Calu3 (cell line): ENCODE measurements at regions not wholly inside any gene's neighbourhood (a gene's known extent, or its start where the extent isn't known, plus 50 kb on each side); places are given as distances from the start of the nearest gene placed in this dataset.

Experiments
- BruUV-seq: library from RNA; stranded (reverse); fragments of 400-500 nt; replicated peaks from 2 replicates; lab custom pipeline; 2021; lab: Mats Ljungman, UMichigan
- CTCF ChIA-PET: fragments of 300-600 bp; sonication (Branson Sonifier 250); formaldehyde crosslinking; loops from one replicate; lab custom pipeline; 2022; ENCODE audit warnings: antibody characterized with exemption; lab: Charles Lee
- DNase-seq: peaks from one replicate; pipeline ENCODE4 v3.0.0; 2022
- H3K27ac Mint-ChIP-seq: one replicate; pipeline ENCODE4 v1.8.0; 2022; ENCODE audit warnings: mixed read lengths; ENCODE audit not compliant: unreplicated experiment
- H3K27me3 Mint-ChIP-seq: one replicate; pipeline ENCODE4 v1.8.0; 2022; ENCODE audit warnings: mixed read lengths; ENCODE audit not compliant: unreplicated experiment
- H3K36me3 Mint-ChIP-seq: one replicate; pipeline ENCODE4 v1.8.0; 2022; ENCODE audit warnings: mild to moderate bottlenecking, moderate library complexity, mixed read lengths; ENCODE audit not compliant: insufficient read depth, unreplicated experiment
- H3K4me1 Mint-ChIP-seq: one replicate; pipeline ENCODE4 v1.8.0; 2022; ENCODE audit warnings: mild to moderate bottlenecking, low read depth, mixed read lengths; ENCODE audit not compliant: unreplicated experiment
- H3K4me3 Mint-ChIP-seq: one replicate; pipeline ENCODE4 v1.8.0; 2022; ENCODE audit warnings: mild to moderate bottlenecking, low read depth, moderate library complexity, mixed read lengths; ENCODE audit not compliant: unreplicated experiment
- H3K9me3 Mint-ChIP-seq: one replicate; pipeline ENCODE4 v1.8.0; 2022; ENCODE audit warnings: low read depth, mixed read lengths; ENCODE audit not compliant: unreplicated experiment
- intact Hi-C: fragments of 100-400 bp; cut with micrococcal nuclease; formaldehyde crosslinking; loops from one replicate; pipeline ENCODE4 v1.10.0; 2022; ENCODE audit not compliant: unreplicated experiment
- TF ChIP-seq, protein P1 (sequence below): fragments of 200-600 bp; IDR thresholded peaks from one replicate; pipeline ENCODE4 v1.8.0; 2022; ENCODE audit warnings: antibody characterized with exemption; ENCODE audit not compliant: unreplicated experiment

DNA sequence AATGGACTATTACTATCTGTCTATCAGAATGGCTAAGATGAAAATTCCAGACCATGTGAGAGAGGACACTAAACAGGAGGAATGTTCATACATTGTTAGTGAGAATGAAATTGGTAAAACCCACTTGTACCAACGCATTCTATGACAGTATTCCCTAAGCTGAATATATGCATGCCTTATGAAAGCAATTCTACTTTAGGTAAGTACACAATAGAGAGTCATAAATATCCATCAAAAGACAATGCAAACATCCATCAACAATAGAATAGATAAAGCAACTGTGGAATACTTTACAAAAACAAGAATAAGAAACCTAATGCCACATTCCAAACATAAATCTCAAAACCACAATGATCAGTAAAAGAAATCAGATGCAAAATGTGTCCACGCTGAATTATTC, 529.3 kb downstream of the ANKRD50 start:
- intact Hi-C loops = no loop called here
- H3K36me3 Mint-ChIP-seq = no peaks in the 10 kb centered on the region

DNA sequence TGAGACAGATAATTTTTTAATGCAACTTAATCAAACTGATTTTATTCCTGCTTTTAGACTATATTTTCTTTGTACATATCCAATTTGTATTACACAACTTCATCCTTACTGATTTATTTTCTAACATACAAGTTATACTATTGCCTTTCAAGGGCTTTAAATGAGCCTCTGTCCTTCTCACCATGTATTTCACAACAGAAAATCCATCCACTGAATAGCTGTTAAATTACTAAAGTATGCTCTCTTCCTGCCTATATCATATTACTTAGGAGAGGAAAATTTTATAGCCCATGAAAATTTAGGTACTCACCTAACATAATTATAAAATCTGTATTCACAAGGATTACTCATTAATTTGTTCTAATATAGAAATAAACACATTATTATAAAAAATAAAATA, 528.6 kb downstream of the ANKRD50 start:
- CTCF ChIA-PET = no interaction called here
- Mint-ChIP-seq H3K36me3 (no peaks in the 10 kb centered on the region), H3K4me3 (no peak overlapping the region), H3K27me3 (no peaks in the 10 kb centered on the region), H3K9me3 (no peaks in the 10 kb centered on the region), H3K27ac (no peak overlapping the region), H3K4me1 (peaks cover 1% of the 10 kb centered on the region)
- intact Hi-C loops = no loop called here
- DNase-seq = no peak
- BruUV-seq = no TSS peak
- TF ChIP-seq, protein P1, sequence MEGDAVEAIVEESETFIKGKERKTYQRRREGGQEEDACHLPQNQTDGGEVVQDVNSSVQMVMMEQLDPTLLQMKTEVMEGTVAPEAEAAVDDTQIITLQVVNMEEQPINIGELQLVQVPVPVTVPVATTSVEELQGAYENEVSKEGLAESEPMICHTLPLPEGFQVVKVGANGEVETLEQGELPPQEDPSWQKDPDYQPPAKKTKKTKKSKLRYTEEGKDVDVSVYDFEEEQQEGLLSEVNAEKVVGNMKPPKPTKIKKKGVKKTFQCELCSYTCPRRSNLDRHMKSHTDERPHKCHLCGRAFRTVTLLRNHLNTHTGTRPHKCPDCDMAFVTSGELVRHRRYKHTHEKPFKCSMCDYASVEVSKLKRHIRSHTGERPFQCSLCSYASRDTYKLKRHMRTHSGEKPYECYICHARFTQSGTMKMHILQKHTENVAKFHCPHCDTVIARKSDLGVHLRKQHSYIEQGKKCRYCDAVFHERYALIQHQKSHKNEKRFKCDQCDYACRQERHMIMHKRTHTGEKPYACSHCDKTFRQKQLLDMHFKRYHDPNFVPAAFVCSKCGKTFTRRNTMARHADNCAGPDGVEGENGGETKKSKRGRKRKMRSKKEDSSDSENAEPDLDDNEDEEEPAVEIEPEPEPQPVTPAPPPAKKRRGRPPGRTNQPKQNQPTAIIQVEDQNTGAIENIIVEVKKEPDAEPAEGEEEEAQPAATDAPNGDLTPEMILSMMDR = no peak

More for the DNA sequence above, 529.3 kb downstream of the ANKRD50 start:
- no peak overlapping the region for H3K4me3 Mint-ChIP-seq
- TF ChIP-seq, protein P1 = no peak
- no peaks in the 10 kb centered on the region for H3K9me3 Mint-ChIP-seq
- CTCF ChIA-PET = no interaction called here
- no TSS peak for BruUV-seq
- DNase-seq = no peak
- no peaks in the 10 kb centered on the region for H3K27me3 Mint-ChIP-seq
- H3K27ac Mint-ChIP-seq = no peak overlapping the region
- peaks cover 8% of the 10 kb centered on the region for H3K4me1 Mint-ChIP-seq

DNA sequence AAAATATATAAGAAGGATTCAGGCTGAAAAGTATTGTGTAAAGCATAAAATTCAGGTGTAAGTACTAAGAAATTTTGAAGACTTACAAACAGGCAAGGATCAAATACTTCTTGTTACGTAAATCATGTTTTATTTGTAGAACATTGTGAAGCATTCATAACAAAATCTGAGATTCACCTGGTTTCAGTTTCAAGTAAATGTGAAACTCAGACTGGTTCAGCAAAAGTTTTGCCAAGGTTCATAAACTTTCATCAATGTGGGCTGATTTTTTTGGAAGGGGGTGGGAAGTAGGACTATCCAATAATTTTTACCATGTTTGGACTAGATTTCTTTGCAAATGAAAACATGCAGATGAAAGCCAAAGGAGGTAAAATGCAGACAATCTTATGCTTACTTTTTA, 527.7 kb downstream of the ANKRD50 start:
- no peak for DNase-seq
- CTCF ChIA-PET = no interaction called here
- no peaks in the 10 kb centered on the region for H3K27me3 Mint-ChIP-seq
- H3K9me3 Mint-ChIP-seq = no peaks in the 10 kb centered on the region
- intact Hi-C loops = no loop called here
- no peak overlapping the region for H3K4me3 Mint-ChIP-seq
- H3K4me1 Mint-ChIP-seq = no peaks in the 10 kb centered on the region
- H3K36me3 Mint-ChIP-seq = no peaks in the 10 kb centered on the region
- TF ChIP-seq, protein P1 = no peak
- H3K27ac Mint-ChIP-seq = no peak overlapping the region
- BruUV-seq = no TSS peak

DNA sequence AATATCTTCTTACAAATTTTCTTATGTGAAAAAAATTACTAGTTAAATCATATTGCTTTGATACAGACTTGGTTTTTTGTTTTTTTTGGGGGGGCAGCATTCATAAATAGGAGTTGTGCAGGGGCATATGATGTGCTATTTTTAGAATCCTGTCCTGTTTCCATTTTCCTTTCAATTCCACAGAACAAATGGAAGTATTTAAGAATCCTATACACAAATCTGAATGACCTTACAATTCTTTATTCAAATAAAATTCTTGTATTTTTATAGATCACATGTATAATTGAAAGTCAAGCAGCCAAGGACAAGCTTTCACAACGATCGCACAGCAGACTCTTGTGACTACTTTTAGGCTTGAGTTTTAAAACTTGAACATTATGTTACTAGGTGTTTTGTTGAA, 523.9 kb downstream of the ANKRD50 start:
- Mint-ChIP-seq H3K4me1 (no peaks in the 10 kb centered on the region), H3K36me3 (no peaks in the 10 kb centered on the region), H3K4me3 (no peak overlapping the region), H3K27me3 (no peaks in the 10 kb centered on the region), H3K9me3 (no peaks in the 10 kb centered on the region), H3K27ac (no peak overlapping the region)
- BruUV-seq = no TSS peak
- CTCF ChIA-PET = interaction anchor here (0.7 kb wide), 1 partner anchor 1137 kb away, joined by 3 read pairs; no protein-coding TSS in a partner anchor
- intact Hi-C loops = no loop called here
- DNase-seq = no peak
- TF ChIP-seq, protein P1 = no peak
